Spleen (tissue), 11 donors: ENCODE measurements at regions not wholly inside any gene's neighbourhood (a gene's known extent, or its start where the extent isn't known, plus 50 kb on each side); places are given as distances from the start of the nearest gene placed in this dataset.

Source experiments
- DNase-seq: peaks from one replicate; pipeline ENCODE4 v3.0.0-alpha.2; 2020
- H3K27ac ChIP-seq, 8 donors: fragments of 200-600 bp; sonication (generic) in 7 of 8; 1 replicate in 4 of 8; 2 replicates in 4 of 8; pipeline versions ENCODE4 v1.5.0 to v1.8.0; 2016 to 2021; ENCODE audit warnings: inconsistent platforms in 4 of 8, mild to moderate bottlenecking in 4 of 8, moderate library complexity in 1 of 8
- H3K27me3 ChIP-seq, 7 donors: fragments of 200-600 bp; sonication (generic) in 6 of 7; replicated peaks in 1 of 7; 1 replicate in 4 of 7; 2 replicates in 3 of 7; pipeline versions ENCODE4 v1.5.0 to v1.8.0; 2016 to 2021; ENCODE audit warnings: inconsistent platforms in 3 of 7, mild to moderate bottlenecking in 1 of 7
- H3K36me3 ChIP-seq, 6 donors: fragments of 200-600 bp; sonication (generic) in 5 of 6; 1 replicate in 4 of 6; 2 replicates in 2 of 6; pipeline versions ENCODE4 v1.5.0 to v1.8.0; 2016 to 2021; ENCODE audit warnings: inconsistent platforms in 2 of 6
- H3K4me1 ChIP-seq, 6 donors: fragments of 200-600 bp; sonication (generic) in 5 of 6; 1 replicate in 3 of 6; 2 replicates in 3 of 6; pipeline versions ENCODE4 v1.5.0 to v1.8.0; 2016 to 2021; ENCODE audit warnings: inconsistent platforms in 3 of 6
- H3K4me3 ChIP-seq, 8 donors: fragments of 200-600 bp; sonication (generic) in 7 of 8; 1 replicate in 4 of 8; 2 replicates in 4 of 8; pipeline versions ENCODE4 v1.5.0 to v1.8.0; 2016 to 2021; ENCODE audit warnings: inconsistent platforms in 4 of 8, mild to moderate bottlenecking in 4 of 8, moderate library complexity in 2 of 8
- H3K9me3 ChIP-seq, 8 donors: fragments of 200-600 bp; sonication (generic) in 7 of 8; 1 replicate in 4 of 8; 2 replicates in 4 of 8; pipeline versions ENCODE4 v1.5.0 to v1.8.0; 2016 to 2021; ENCODE audit warnings: inconsistent platforms in 4 of 8
- POLR2A ChIP-seq, 3 donors: fragments of 450-650 bp; IDR thresholded peaks; one replicate each; pipeline ENCODE4 v1.5.1; 2017; ENCODE audit warnings: antibody characterized with exemption in 3 of 3, mild to moderate bottlenecking in 1 of 3
- POLR2AphosphoS5 ChIP-seq, 3 donors: sonication (generic); formaldehyde crosslinking; IDR thresholded peaks; one replicate each; pipeline ENCODE4 v1.5.1; 2017; ENCODE audit warnings: antibody characterized with exemption in 3 of 3
- WGBS, 5 donors: extraction: QIAGEN DNeasy Blood & Tissue Kit in 3 of 5; methylation state at CpG; one replicate each; pipeline versions ENCODE4 v1.1.5 to v1.1.7; 2013 to 2018; 5-methylcytosine and 5-hydroxymethylcytosine counted together
- intact Hi-C: fragments of 100-400 bp; cut with DNase I; formaldehyde crosslinking; loops from one replicate; pipeline ENCODE4 v1.15.0; 2023; ENCODE audit warnings: low total_unique reads
- TF ChIP-seq, protein P1 (sequence below), 11 experiments: fragments of 200-600 bp in 7 of 11; fragments of 450-650 bp in 4 of 11; sonication (generic) in 4 of 11; IDR thresholded peaks in 8 of 11; conservative IDR thresholded peaks in 3 of 11; 1 replicate in 7 of 11; 2 replicates in 4 of 11; pipeline versions ENCODE4 v1.4.0 to v1.8.0; 2016 to 2021; ENCODE audit warnings: antibody characterized with exemption in 11 of 11, inconsistent platforms in 4 of 11, mild to moderate bottlenecking in 1 of 11
- donor health status: healthy with polysubstance abuse.
- donor health status: DM: no; HTN: no; CAD: no; lungs with moderate emphysema.
- donor health status: DM: no; HTN: no; CAD: no.
- donor health status: Bipolar disorder and iron deficiency.
- donor health status: healthy.
- donor health status: DM: no; HTN: no; CAD: no.
- donor health status: DM: yes; HTN: yes; CAD: no.

DNA sequence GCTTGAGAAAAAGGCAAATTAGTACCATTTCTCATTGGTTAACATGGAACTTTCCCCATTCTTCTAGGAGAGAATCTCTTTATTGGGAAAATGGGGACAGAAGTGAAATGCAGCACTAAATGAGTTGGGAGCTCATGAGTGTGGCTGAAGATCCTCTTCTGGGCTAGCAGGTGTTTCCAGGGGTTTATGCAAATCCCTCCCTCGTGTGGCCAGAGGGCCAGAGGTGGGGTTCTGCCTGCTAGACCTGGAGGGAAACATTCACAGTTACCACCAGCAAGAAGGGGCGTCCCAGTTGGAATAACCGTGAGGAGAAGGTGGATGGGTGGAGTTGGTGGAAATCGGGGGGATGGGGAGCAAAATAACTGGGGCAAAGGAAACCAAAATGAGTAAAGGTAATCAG lies 235.9 kb downstream of the KLF6 start:
- H3K9me3 ChIP-seq, result peaks cover 0 to 10% (median 2%) of the 10 kb centered on the region in 8 donors
- intact Hi-C loops, result no loop called here
- 55 to 78% (median 69%) methylated on average over 4 of the region's 4 CpGs for WGBS, 5 donors
- no peak overlapping the region for H3K27ac ChIP-seq
- H3K4me1 ChIP-seq, result peaks cover 0 to 6% (median 1%) of the 10 kb centered on the region in 6 donors
- no peaks in the 10 kb centered on the region for H3K36me3 ChIP-seq
- TF ChIP-seq, protein P1, sequence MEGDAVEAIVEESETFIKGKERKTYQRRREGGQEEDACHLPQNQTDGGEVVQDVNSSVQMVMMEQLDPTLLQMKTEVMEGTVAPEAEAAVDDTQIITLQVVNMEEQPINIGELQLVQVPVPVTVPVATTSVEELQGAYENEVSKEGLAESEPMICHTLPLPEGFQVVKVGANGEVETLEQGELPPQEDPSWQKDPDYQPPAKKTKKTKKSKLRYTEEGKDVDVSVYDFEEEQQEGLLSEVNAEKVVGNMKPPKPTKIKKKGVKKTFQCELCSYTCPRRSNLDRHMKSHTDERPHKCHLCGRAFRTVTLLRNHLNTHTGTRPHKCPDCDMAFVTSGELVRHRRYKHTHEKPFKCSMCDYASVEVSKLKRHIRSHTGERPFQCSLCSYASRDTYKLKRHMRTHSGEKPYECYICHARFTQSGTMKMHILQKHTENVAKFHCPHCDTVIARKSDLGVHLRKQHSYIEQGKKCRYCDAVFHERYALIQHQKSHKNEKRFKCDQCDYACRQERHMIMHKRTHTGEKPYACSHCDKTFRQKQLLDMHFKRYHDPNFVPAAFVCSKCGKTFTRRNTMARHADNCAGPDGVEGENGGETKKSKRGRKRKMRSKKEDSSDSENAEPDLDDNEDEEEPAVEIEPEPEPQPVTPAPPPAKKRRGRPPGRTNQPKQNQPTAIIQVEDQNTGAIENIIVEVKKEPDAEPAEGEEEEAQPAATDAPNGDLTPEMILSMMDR (IDR thresholded peaks at IDR 0.05 in 8 of 11, conservative IDR thresholded peaks at IDR 0.05 in 3 of 11), result no peak
- TF ChIP-seq POLR2A (IDR thresholded peaks at IDR 0.05), result no peak
- no peaks in the 10 kb centered on the region for H3K27me3 ChIP-seq
- DNase-seq, result no peak
- no peak overlapping the region for H3K4me3 ChIP-seq

DNA sequence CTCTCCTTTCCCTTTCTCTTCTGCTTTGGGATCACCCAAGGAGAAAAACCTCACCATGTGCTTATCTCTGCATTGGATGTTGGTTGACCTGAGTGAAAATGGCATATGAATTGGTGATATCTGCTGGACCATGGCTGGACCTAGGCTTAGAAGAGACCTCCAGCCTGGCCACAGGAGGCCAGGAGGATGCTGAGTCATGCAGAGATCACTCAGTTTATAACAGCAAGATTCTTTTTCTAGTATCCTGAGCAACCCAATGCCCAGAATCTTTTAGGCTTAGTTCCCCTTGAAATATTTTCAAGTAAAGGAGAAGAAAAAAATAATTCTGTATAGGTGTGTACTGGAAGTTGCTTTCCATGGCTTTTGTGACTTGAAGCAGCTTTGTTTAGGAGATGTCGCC lies 236.3 kb downstream of the KLF6 start:
- TF ChIP-seq POLR2AphosphoS5 (IDR thresholded peaks at IDR 0.05) (no peak), POLR2A (IDR thresholded peaks at IDR 0.05) (no peak)
- TF ChIP-seq, protein P1 (IDR thresholded peaks at IDR 0.05 in 8 of 11, conservative IDR thresholded peaks at IDR 0.05 in 3 of 11), result no peak
- H3K27me3 ChIP-seq, result no peaks in the 10 kb centered on the region
- no peak for DNase-seq
- intact Hi-C loops, result no loop called here
- 92 to 98% (median 94%) methylated on average over 1 of the region's 1 CpG for WGBS, 5 donors
- peaks cover 0 to 5% (median 0%) of the 10 kb centered on the region in 6 donors for H3K4me1 ChIP-seq
- H3K36me3 ChIP-seq, result no peaks in the 10 kb centered on the region
- H3K9me3 ChIP-seq, result peaks cover 0 to 10% (median 2%) of the 10 kb centered on the region in 8 donors
- no peak overlapping the region for H3K27ac ChIP-seq
- no peak overlapping the region for H3K4me3 ChIP-seq

DNA sequence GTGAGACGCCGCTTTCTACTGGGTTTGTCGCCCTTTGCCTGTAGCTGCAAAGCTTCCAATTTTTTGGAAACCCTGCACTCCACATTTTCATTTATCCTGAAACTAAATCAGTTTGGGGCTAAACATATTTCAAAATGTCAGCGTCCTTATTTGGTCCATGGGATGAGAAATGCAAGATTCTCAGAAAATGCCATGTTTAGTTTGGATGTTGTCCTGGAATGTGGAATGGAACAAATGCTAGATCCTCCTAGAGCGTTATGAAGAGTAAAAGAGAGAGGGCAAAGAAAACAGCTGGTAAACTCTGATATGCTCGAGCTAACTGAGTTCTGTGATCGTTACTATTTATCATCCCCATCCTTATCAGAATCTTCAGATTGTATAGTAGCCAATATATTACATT lies 236.9 kb downstream of the KLF6 start:
- 66 to 71% (median 71%) methylated on average over 7 of the region's 7 CpGs for WGBS, 5 donors
- TF ChIP-seq POLR2A (IDR thresholded peaks at IDR 0.05), result no peak
- TF ChIP-seq, protein P1 (IDR thresholded peaks at IDR 0.05 in 8 of 11, conservative IDR thresholded peaks at IDR 0.05 in 3 of 11), result no peak
- no peak for TF ChIP-seq POLR2AphosphoS5 (IDR thresholded peaks at IDR 0.05)
- Histone ChIP-seq H3K27me3 (no peaks in the 10 kb centered on the region), H3K9me3 (peaks cover 0 to 10% (median 2%) of the 10 kb centered on the region in 8 donors), H3K36me3 (no peaks in the 10 kb centered on the region), H3K4me1 (peaks cover 0 to 5% (median 0%) of the 10 kb centered on the region in 6 donors), H3K4me3 (no peak overlapping the region), H3K27ac (no peak overlapping the region)
- no peak for DNase-seq
- intact Hi-C loops, result no loop called here

DNA sequence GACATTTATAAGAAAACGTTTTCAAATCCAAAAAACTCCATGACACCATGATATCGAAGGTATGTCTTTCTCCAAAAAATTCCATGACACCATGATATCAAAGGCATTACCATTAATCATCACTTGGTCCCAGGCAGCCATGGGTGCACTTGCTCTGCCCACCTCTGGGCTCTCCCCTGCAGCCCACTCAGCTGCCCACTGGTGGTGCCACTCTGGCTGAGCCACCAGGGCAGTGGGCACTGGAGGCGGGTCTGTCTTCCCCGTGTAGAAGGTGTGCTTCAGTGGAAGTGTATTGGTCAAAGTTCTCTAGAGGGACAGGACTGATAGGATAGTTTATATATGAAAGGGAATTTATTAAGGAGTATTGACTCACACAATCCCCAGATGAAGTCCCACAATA lies 240.4 kb downstream of the KLF6 start:
- TF ChIP-seq POLR2A (IDR thresholded peaks at IDR 0.05) (no peak), POLR2AphosphoS5 (IDR thresholded peaks at IDR 0.05) (no peak)
- TF ChIP-seq, protein P1 (IDR thresholded peaks at IDR 0.05 in 8 of 11, conservative IDR thresholded peaks at IDR 0.05 in 3 of 11), result no peak
- Histone ChIP-seq H3K27me3 (no peaks in the 10 kb centered on the region), H3K4me1 (peaks cover 0 to 5% (median 0%) of the 10 kb centered on the region in 6 donors), H3K9me3 (peaks cover 0 to 10% (median 2%) of the 10 kb centered on the region in 8 donors), H3K27ac (no peak overlapping the region), H3K4me3 (no peak overlapping the region), H3K36me3 (no peaks in the 10 kb centered on the region)
- intact Hi-C loops, result no loop called here
- DNase-seq, result no peak
- 86 to 94% (median 89%) methylated on average over 4 of the region's 4 CpGs for WGBS, 5 donors
